ENCODE measurements at regions not wholly inside any gene's neighbourhood (a gene's known extent, or its start where the extent isn't known, plus 50 kb on each side); places are given as distances from the start of the nearest gene placed in this dataset.

- Mint-ChIP-seq H3K9me3 (no peaks in the 10 kb centered on the region), H3K27ac (ENCODE audit: unreplicated experiment) (no peak overlapping the region), H3K4me1 (no peaks in the 10 kb centered on the region), H3K27me3 (ENCODE audit: low read depth) (peaks cover 9% of the 10 kb centered on the region), H3K36me3 (ENCODE audit: low read depth) (no peaks in the 10 kb centered on the region), H3K4me3 (no peak overlapping the region)
- no peak for TF ChIP-seq CTCF (conservative IDR thresholded peaks at IDR 0.05)
- DNase-seq (ENCODE audit: low read depth, low spot score), result no peak
These were observed 444.3 kb downstream of the GPAM start for GRCh38 chr10:111739125-111739873.

GRCh38 chr10:111739874-111740139 lies 443.8 kb downstream of the GPAM start:
- DNase-seq (ENCODE audit: low read depth, low spot score), result no peak
- Mint-ChIP-seq H3K4me1 (no peaks in the 10 kb centered on the region), H3K27ac (ENCODE audit: unreplicated experiment) (no peak overlapping the region), H3K27me3 (ENCODE audit: low read depth) (peaks cover 9% of the 10 kb centered on the region), H3K36me3 (ENCODE audit: low read depth) (no peaks in the 10 kb centered on the region), H3K4me3 (no peak overlapping the region), H3K9me3 (no peaks in the 10 kb centered on the region)
- no peak for TF ChIP-seq CTCF (conservative IDR thresholded peaks at IDR 0.05)

- H3K4me3 Mint-ChIP-seq, result no peak overlapping the region
- no peak overlapping the region for H3K27ac Mint-ChIP-seq (ENCODE audit: unreplicated experiment)
- H3K36me3 Mint-ChIP-seq (ENCODE audit: low read depth), result no peaks in the 10 kb centered on the region
- no peaks in the 10 kb centered on the region for H3K9me3 Mint-ChIP-seq
- H3K27me3 Mint-ChIP-seq (ENCODE audit: low read depth), result peaks cover 5% of the 10 kb centered on the region
- TF ChIP-seq CTCF (conservative IDR thresholded peaks at IDR 0.05), result no peak
- DNase-seq (ENCODE audit: low read depth, low spot score), result no peak
- no peaks in the 10 kb centered on the region for H3K4me1 Mint-ChIP-seq
These were observed 437.6 kb downstream of the GPAM start for GRCh38 chr10:111745982-111746381.

GRCh38 chr10:111747751-111748150 lies 435.8 kb downstream of the GPAM start:
- H3K4me1 Mint-ChIP-seq, result no peaks in the 10 kb centered on the region
- TF ChIP-seq CTCF (conservative IDR thresholded peaks at IDR 0.05), result no peak
- H3K27me3 Mint-ChIP-seq (ENCODE audit: low read depth), result peaks cover 5% of the 10 kb centered on the region

GRCh38 chr10:111748184-111748583 lies 435.4 kb downstream of the GPAM start:
- no peak for TF ChIP-seq CTCF (conservative IDR thresholded peaks at IDR 0.05)
- H3K27ac Mint-ChIP-seq (ENCODE audit: unreplicated experiment), result no peak overlapping the region
- H3K36me3 Mint-ChIP-seq (ENCODE audit: low read depth), result no peaks in the 10 kb centered on the region
- H3K9me3 Mint-ChIP-seq, result no peaks in the 10 kb centered on the region
- no peak overlapping the region for H3K4me3 Mint-ChIP-seq
- H3K4me1 Mint-ChIP-seq, result no peaks in the 10 kb centered on the region
- no peak for DNase-seq (ENCODE audit: low read depth, low spot score)
- peaks cover 5% of the 10 kb centered on the region for H3K27me3 Mint-ChIP-seq (ENCODE audit: low read depth)

More at GRCh38 chr10:111747751-111748150, 435.8 kb downstream of the GPAM start:
- Mint-ChIP-seq H3K4me3 (no peak overlapping the region), H3K36me3 (ENCODE audit: low read depth) (no peaks in the 10 kb centered on the region), H3K9me3 (no peaks in the 10 kb centered on the region), H3K27ac (ENCODE audit: unreplicated experiment) (no peak overlapping the region)
- DNase-seq (ENCODE audit: low read depth, low spot score), result no peak

Data from neural crest cell (in vitro differentiated cells).